Stimulated activated CD8-positive, alpha-beta memory T cell treated with anti-CD3 and anti-CD28 coated beads, Interleukin-12 subunit alpha, Interleukin-12 subunit beta, amount 100 ng/mL, for 4 hours (primary cell): ENCODE measurements at regions not wholly inside any gene's neighbourhood (a gene's known extent, or its start where the extent isn't known, plus 50 kb on each side); places are given as distances from the start of the nearest gene placed in this dataset.
"Not testable (repeated sequence)": the region's sequence is repeated elsewhere in the genome, so short reads cannot be mapped to it uniquely, and the experiment has no call there.

Experiments
- DNase-seq: peaks from one replicate; pipeline ENCODE4 v3.0.0-alpha.2; 2020; ENCODE audit warnings: low read depth

DNA sequence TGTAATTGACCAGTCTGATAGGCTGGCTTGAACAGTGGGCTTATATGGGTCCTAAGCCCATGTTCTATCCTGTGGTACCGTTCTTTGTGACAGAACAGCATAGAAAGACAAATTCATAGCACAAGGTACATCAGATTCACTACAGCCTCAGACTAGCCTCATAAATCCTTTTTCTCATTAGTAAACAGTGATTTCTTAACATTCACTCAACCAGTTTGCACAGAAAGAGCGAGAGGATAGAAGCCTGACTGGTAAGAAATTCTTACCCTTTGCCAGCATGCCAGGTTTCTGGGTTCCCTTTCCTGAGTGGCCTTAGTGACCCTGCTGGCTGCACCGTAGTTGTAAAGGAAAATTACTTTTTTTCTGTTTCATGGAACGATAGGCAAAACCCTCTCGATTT lies 412.1 kb downstream of the SH2D4B start:
- no peak for DNase-seq

GRCh38 chr10:80952436-80952835 lies 414.7 kb downstream of the SH2D4B start:
- no peak for DNase-seq

GRCh38 chr10:80957161-80957560 lies 419.5 kb downstream of the SH2D4B start:
- DNase-seq: no peak

DNA sequence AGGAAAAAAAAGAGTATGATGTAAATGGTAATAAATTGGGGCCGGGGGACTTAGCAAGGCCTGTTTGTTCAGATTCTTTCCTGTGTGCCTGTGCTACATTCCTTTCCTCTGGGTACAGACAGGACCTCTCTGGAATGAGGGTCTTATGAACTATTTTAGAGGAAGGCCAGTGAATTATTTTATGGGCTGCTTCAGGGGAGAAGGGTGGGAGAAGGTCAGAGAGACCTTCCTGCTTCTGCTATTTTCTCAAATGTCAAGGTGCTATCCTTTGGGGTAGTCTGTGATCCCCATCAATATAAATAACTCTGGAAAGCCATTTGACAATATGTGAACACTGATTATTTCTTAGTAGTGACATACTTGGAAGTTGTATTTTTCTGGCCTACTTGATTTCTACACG lies 426.5 kb downstream of the SH2D4B start:
- no peak for DNase-seq

GRCh38 chr10:80964955-80965614 lies 427.4 kb downstream of the SH2D4B start:
- no peak for DNase-seq

- DNase-seq: no peak
Measured at GRCh38 chr10:80966326-80966986, 428.8 kb downstream of the SH2D4B start.

DNA sequence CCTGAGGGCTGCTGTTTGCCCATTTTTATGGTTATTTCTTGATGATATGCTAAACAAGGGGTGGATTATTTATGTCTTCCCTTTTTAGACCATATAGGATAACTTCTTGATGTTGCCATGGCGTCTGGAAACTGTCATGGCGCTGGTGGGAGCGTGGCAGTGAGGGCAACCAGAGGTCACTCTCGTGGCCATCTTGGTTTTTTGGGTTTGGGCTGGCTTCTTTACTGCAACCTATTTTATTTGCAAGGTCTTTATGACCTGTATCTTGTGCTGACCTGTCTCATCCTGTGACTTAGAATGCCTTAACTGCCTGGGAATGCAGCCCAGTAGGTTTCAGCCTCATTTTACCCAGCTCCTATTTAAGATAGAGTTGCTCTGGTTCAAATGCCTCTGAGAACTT lies 429.7 kb downstream of the SH2D4B start:
- not testable (repeated sequence) for DNase-seq

DNA sequence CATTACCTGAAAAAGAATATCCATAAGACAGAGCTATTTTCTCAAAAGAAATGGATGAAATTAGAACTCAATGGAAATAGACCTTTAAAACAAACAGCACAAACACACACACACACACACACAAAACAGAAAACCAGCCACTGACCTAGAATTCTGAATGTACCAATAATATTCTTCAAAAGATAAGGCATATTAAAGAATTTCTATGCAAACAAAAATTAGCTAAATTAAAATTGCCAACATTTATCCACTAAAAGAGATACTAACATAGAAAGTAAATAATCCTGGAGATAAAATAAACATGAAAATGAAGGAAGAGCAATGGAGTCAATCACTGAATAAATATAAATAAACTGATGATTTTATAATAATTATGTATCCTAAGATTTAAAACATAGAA lies 431.2 kb downstream of the SH2D4B start:
- no peak for DNase-seq

DNA sequence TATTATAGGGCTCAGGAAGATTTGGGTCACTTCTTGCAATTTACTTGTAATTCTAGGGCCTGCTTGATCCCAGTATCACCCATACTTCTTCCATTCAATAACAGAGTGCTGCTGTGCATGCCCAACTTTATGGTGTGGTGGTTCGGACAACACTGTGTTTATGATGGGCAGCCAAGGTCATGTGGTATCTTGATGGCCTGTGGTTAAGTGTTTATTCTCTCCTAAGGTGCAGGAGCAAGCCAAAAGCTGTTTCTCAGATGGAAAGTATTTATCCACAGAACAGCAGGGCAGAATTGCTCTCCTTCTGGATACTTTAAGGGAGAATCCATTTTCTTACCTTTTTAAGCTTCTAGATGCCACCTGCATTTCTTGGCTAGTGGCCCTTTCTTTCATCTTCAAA lies 433.8 kb downstream of the SH2D4B start:
- no peak for DNase-seq

DNA sequence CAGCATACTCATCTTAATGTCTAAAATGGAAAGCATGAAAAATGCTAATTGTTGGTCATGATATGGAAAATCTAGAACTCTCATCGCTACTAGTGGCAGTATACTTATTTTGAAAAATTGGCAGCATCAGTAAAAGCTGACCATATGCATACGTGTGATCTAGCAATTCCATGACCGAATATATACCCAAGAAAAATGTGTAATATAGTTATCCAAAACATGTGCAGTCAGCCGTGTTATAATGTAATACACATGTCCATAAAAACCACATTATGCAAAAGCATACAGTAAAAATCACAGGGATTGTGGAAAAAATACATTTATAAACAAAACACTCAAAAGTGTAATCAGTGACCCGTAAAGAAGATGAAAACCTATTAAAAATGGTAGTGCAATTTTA lies 439.0 kb downstream of the SH2D4B start:
- no peak for DNase-seq

GRCh38 chr10:80985102-80985501 lies 447.4 kb downstream of the SH2D4B start:
- DNase-seq: no peak

DNA sequence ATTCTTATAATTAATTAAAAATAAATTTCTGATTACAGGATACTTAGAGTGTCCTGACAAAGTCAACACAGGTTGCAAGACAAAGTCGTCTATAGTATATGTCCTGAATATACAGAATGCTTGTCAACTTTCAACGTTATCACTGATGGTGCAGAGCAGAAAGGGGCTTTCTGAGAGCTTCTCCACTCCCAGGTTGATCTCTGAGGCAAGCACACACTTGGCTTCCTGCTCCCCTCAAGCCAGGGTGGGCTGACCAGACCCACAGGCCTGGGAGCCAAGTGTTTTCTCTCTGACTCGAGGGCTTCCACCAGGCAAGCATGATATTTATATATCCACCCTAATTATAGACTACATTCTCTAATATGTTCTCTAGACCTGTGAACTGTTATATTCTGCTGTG lies 448.9 kb downstream of the SH2D4B start:
- no peak for DNase-seq

DNA sequence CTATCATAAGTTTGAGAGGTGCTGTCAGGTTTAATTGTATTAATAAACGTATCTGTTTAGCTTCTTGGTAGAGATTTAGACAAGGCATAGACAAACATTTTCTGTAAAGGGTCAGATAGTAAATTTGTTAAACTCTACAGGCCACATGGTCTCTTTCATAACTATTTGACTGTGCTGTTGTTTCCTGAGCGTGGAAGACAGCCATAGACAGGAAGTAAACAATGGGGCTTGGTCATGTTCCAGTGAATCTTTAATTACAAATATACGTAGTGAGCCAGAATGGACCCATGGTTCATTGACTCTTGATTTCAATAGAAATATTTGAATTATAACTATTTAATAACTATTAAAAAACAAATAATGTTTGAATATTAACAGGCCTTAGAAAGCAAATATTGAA lies 451.1 kb downstream of the SH2D4B start:
- no peak for DNase-seq

DNA sequence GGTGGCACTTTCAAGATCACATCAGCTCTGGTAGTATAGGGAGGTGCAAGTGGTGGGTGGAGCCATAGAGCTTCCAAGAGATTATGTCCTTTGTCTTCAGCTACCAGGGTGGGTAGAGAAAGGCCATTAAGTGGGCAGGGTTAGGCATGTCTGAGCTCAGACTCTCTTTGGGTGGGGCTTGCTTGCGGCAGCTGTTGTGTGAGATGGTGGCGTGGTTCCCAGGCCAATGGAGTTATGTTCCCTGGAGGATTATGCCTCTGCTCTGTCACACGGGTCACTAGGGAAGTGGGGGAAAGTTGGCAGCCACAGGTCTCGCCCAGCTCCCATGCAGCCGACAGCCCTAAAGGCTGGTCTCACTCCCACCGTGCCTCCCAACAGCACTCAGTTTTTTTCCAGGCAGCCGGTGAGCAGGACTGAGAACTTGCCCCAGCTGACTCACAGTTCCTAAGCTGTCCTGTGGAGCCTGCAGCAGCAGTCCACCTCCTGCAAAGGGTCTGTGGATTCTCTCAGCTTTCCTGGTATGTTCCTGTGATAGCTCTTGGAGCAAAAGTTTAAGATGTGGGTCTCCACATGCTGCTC lies 459.0 kb downstream of the SH2D4B start:
- DNase-seq: no peak

- DNase-seq: no peak
Measured at GRCh38 chr10:81000781-81001180, 463.1 kb downstream of the SH2D4B start.

DNA sequence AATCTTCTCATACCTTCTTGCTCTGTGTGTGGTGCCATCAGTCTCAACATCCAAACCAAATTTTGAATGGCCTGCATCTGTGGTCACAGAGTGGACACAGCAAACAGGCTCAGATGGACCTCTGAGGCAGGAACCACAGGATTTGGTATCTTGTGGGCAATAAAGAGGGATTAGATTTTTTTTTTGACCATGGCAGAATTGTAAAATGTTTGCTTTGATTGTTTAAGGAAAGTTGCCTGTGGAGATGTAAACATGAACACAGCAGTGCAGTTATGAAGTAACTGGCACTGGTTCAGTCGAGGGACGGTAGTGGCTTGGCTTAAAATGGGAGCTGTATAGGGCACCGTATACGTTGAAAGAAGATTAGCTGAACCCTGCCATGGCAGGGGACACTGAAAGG lies 464.7 kb downstream of the SH2D4B start:
- DNase-seq: no peak

DNA sequence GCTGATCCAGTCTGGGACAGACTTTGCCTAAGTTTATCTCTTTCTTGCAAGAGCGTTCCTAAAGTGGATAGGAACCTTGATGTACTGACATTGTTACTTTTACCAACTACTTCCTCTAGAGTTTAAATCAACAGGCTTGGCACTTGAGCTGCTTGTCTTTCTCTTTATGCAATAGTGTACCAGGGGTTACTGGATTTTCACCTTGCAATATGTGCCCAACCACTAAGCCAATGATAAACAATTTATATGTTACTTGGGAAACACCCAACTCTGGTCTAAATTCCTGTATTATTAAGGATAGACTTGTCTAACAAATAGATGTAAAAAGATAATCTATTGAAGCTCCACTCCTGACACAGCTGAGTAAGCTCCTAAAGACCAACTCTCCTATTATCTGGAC lies 470.2 kb downstream of the SH2D4B start:
- DNase-seq: no peak

DNA sequence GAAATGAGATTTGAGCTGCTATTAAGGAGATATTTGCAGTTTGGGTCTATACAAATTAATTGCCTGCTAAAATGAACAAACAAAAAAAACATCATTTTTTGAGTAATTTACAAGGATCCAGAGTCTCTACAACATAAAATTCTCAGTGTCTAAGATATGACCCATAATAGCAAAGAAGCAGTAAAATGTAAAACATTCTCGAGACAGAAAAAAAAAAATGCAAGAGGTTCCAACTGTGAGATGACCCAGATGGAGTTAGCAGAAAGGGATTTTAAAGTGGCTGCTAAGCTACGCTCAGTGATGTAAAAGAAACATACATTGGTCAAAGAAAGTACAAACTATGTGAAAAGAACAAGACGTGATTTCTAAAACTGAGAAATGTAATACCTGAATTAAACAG lies 471.0 kb downstream of the SH2D4B start:
- no peak for DNase-seq

- no peak for DNase-seq
Measured at GRCh38 chr10:81009296-81009695, 471.6 kb downstream of the SH2D4B start.

GRCh38 chr10:81013771-81014170 lies 476.1 kb downstream of the SH2D4B start:
- DNase-seq: no peak

DNA sequence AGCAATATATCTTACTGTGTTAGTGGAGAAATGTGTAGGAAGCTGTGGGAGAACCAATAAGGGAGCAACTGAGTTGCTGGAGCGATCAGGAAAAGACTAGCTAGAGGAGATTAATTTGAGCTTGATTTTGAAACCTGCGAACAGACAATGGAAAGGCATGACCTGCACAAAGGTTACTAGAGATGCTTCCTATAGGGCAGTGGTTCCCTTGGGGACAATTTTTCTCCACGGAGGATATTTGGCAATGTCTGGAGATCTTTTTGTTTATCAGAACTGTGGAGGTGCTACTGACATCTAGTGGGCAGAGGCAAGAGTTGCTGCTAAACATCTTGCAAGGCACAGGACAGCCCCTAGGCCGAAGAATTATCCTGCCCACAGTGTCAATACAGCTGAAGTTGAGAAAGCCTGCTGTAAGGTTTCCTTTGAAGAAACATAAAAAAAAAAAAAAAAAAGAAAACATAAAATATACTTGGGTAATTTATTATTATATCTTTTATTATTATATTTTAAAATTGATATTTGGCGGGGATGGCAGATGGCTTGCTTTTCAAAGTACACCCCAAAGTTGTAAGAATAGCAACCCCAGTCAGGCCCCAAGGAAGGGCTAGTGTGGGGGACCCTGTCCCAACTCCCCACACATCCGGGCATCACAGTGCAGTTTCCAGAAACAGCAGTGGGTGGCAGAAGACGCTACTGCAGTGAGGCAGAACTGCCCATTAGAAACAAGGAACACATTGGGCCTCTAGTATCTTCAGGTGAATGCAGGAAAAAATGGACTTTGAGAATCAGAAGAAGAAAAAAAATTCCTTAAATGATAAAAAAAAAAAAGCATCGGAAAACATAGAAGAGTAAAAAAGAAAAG lies 481.6 kb downstream of the SH2D4B start:
- DNase-seq: no peak

DNA sequence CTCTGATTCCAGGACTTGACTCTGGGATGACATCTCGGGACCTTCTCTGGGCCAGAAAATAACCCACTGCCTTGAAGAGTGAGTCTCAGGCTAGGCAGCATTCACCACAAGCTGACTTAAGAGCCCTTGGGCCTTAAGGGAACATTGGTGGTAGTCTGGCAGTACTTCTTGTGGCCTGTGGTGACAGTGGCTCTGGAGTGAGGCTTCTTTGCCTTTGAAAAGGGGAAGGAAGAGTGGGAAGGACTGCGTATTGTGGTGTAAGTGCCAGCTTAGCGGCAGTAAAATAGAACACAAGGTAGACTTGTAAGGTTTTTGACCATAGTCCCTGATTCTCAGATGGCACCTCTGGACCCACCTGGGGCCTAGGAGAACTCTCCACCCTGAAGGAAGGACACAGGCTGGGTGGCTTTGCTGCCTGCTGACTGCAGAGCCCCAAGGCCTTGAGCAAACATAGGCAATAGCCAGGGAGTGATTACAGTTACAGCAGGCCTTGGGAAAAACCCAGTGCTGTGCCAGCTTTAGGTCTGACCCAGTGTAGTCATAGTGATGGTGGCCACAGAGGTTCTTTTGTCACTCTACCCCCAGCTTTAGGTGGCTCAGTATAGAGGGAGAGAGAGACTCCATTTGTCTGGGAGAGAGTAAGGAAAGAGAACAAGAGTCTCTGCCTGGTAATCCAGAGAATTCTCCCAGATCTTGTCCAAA lies 483.9 kb downstream of the SH2D4B start:
- no peak for DNase-seq
